ENCODE measurements at regions not wholly inside any gene's neighbourhood (a gene's known extent, or its start where the extent isn't known, plus 50 kb on each side); places are given as distances from the start of the nearest gene placed in this dataset.

DNA sequence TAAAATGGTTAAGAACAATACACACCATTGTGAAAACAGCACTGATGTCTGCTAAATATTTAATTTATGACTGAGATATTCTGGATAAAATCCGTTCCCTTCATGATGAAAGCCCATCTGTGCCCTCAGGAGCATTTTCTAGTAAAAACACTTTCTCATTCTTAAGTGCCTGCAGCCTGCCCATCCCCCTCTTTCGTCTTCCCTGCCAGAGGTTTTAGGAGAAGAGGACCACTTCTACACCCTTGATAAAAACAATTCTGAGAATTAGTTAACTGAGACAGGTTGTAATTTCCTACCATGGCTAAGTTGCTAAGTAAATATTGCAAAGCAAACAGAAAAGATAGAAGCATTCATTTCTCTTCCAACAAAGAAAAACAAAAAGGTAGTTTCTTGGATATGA lies 272.6 kb downstream of the ATPSCKMT start:
- in situ Hi-C loops (cut with HindIII; ENCODE audit: low sequenced_read_pairs), result no loop called here
- no peak for DNase-seq (ENCODE audit: low read depth, low spot score)
- no peak overlapping the region for H3K4me3 ChIP-seq (ENCODE audit: low read depth, low read length)
- TF ChIP-seq, protein P1, sequence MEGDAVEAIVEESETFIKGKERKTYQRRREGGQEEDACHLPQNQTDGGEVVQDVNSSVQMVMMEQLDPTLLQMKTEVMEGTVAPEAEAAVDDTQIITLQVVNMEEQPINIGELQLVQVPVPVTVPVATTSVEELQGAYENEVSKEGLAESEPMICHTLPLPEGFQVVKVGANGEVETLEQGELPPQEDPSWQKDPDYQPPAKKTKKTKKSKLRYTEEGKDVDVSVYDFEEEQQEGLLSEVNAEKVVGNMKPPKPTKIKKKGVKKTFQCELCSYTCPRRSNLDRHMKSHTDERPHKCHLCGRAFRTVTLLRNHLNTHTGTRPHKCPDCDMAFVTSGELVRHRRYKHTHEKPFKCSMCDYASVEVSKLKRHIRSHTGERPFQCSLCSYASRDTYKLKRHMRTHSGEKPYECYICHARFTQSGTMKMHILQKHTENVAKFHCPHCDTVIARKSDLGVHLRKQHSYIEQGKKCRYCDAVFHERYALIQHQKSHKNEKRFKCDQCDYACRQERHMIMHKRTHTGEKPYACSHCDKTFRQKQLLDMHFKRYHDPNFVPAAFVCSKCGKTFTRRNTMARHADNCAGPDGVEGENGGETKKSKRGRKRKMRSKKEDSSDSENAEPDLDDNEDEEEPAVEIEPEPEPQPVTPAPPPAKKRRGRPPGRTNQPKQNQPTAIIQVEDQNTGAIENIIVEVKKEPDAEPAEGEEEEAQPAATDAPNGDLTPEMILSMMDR (IDR thresholded peaks at IDR 0.05; ENCODE audit: low read depth, low read length), result no peak

GRCh38 chr5:9976621-9977020 lies 273.1 kb downstream of the ATPSCKMT start:
- in situ Hi-C loops (cut with HindIII; ENCODE audit: low sequenced_read_pairs), result no loop called here
- no peak for DNase-seq (ENCODE audit: low read depth, low spot score)
- no peak overlapping the region for H3K4me3 ChIP-seq (ENCODE audit: low read depth, low read length)
- TF ChIP-seq, protein P1 (IDR thresholded peaks at IDR 0.05; ENCODE audit: low read depth, low read length), result no peak

GRCh38 chr5:9972059-9972458 lies 277.6 kb downstream of the ATPSCKMT start:
- TF ChIP-seq, protein P1 (IDR thresholded peaks at IDR 0.05; ENCODE audit: low read depth, low read length), result no peak
- in situ Hi-C loops (cut with HindIII; ENCODE audit: low sequenced_read_pairs), result no loop called here
- no peak for DNase-seq (ENCODE audit: low read depth, low spot score)
- H3K4me3 ChIP-seq (ENCODE audit: low read depth, low read length), result no peak overlapping the region

GRCh38 chr5:9971301-9971700 lies 278.4 kb downstream of the ATPSCKMT start:
- in situ Hi-C loops (cut with HindIII; ENCODE audit: low sequenced_read_pairs), result no loop called here
- no peak for DNase-seq (ENCODE audit: low read depth, low spot score)
- H3K4me3 ChIP-seq (ENCODE audit: low read depth, low read length), result no peak overlapping the region
- TF ChIP-seq, protein P1 (IDR thresholded peaks at IDR 0.05; ENCODE audit: low read depth, low read length), result no peak

DNA sequence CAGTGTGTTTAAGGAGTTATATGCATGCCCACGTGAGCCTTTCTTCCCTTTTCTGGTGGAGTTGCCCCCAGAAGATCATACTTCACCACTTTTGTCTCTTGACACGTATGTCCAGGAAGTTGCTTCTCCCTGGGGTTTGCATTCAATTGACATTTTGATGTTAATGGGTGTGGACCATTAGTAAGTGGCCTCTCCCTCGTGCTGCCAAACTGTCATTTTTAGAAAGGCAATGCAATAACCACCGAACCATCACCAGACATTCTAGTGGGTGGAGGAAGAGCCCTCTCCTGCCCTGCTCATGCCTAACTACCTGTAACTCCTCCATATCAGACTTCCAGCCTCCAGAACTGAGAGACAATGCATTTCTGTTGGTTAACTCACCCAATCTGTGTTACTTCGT lies 290.8 kb downstream of the ATPSCKMT start:
- no peak overlapping the region for H3K4me3 ChIP-seq (ENCODE audit: low read depth, low read length)
- in situ Hi-C loops (cut with HindIII; ENCODE audit: low sequenced_read_pairs), result no loop called here
- TF ChIP-seq, protein P1 (IDR thresholded peaks at IDR 0.05; ENCODE audit: low read depth, low read length), result no peak
- DNase-seq (ENCODE audit: low read depth, low spot score), result no peak

GRCh38 chr5:9957214-9957613 lies 292.5 kb downstream of the ATPSCKMT start:
- DNase-seq (ENCODE audit: low read depth, low spot score), result no peak
- TF ChIP-seq, protein P1 (IDR thresholded peaks at IDR 0.05; ENCODE audit: low read depth, low read length), result no peak
- no peak overlapping the region for H3K4me3 ChIP-seq (ENCODE audit: low read depth, low read length)
- in situ Hi-C loops (cut with HindIII; ENCODE audit: low sequenced_read_pairs), result no loop called here

DNA sequence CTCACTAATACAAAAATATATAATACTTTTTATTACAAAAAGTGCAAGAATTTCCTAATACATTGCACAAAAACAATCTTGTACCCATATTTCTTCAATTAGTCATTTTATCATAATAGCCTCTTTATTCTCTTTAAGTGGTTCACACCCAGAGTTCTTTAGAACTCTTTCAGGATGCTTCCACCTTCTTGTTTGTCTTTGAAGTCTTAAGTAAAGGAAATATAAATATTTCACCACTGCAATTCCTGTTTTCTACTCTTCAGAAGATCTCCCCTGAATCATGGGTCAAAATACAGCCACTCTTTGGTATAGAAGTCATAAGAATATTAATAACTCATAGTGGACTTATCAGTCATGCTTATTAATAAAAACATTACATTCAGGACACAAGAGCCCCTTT lies 293.0 kb downstream of the ATPSCKMT start:
- TF ChIP-seq, protein P1 (IDR thresholded peaks at IDR 0.05; ENCODE audit: low read depth, low read length), result no peak
- no peak overlapping the region for H3K4me3 ChIP-seq (ENCODE audit: low read depth, low read length)
- no peak for DNase-seq (ENCODE audit: low read depth, low spot score)
- in situ Hi-C loops (cut with HindIII; ENCODE audit: low sequenced_read_pairs), result no loop called here

Data from astrocyte of the spinal cord (primary cell).